Epithelial cell of proximal tubule (primary cell): ENCODE measurements at regions not wholly inside any gene's neighbourhood (a gene's known extent, or its start where the extent isn't known, plus 50 kb on each side); places are given as distances from the start of the nearest gene placed in this dataset.
A peak's percentile ranks its signal among the peaks of the same experiment; 100 is the strongest.

Source experiments
- DNase-seq: peaks from one replicate; pipeline ENCODE4 v3.0.0-alpha.2; 2011; ENCODE audit warnings: low read depth
- H3K4me3 ChIP-seq: 2 replicates; pipeline ENCODE4 v1.5.1; 2011; ENCODE audit warnings: low read depth, mild to moderate bottlenecking, low read length
- CTCF ChIP-seq: conservative IDR thresholded peaks from 2 replicates; pipeline ENCODE4 v1.5.1; 2012; ENCODE audit warnings: low read depth, mild to moderate bottlenecking, low read length

GRCh38 chr18:64436111-64436510 lies 287.2 kb upstream of the LINC00305 start:
- no peak for DNase-seq
- no peak overlapping the region for H3K4me3 ChIP-seq
- TF ChIP-seq CTCF = no peak

GRCh38 chr18:64419156-64419555 lies 270.3 kb upstream of the LINC00305 start:
- no peak for DNase-seq
- no peak for TF ChIP-seq CTCF
- H3K4me3 ChIP-seq = no peak overlapping the region

- no peak overlapping the region for H3K4me3 ChIP-seq
- TF ChIP-seq CTCF = no peak
- DNase-seq = no peak
Measured at GRCh38 chr18:64416990-64417389, 268.1 kb upstream of the LINC00305 start.

- H3K4me3 ChIP-seq = no peak overlapping the region
- DNase-seq = no peak
- no peak for TF ChIP-seq CTCF
Measured at GRCh38 chr18:64415218-64415617, 266.3 kb upstream of the LINC00305 start.

GRCh38 chr18:64410685-64411084 lies 261.8 kb upstream of the LINC00305 start:
- DNase-seq = no peak
- no peak for TF ChIP-seq CTCF
- no peak overlapping the region for H3K4me3 ChIP-seq

- DNase-seq = no peak
- no peak overlapping the region for H3K4me3 ChIP-seq
- TF ChIP-seq CTCF = peak; percentile 59
Measured at GRCh38 chr18:64409511-64409910, 260.6 kb upstream of the LINC00305 start.

GRCh38 chr18:64407606-64408005 lies 258.7 kb upstream of the LINC00305 start:
- no peak for TF ChIP-seq CTCF
- no peak overlapping the region for H3K4me3 ChIP-seq
- DNase-seq = no peak
